Left ventricle myocardium inferior (tissue), 1 donor: ENCODE measurements at regions not wholly inside any gene's neighbourhood (a gene's known extent, or its start where the extent isn't known, plus 50 kb on each side); places are given as distances from the start of the nearest gene placed in this dataset.
A peak's percentile ranks its signal among the peaks of the same experiment; 100 is the strongest.
"Not testable (repeated sequence)": the region's sequence is repeated elsewhere in the genome, so short reads cannot be mapped to it uniquely, and the experiment has no call there.

ENCODE experiments used
- DNase-seq: peaks from one replicate; pipeline ENCODE4 v3.0.0-alpha.2; 2020
- H3K27ac ChIP-seq: fragments of 200-600 bp; replicated peaks from 2 replicates; pipeline ENCODE4 v1.8.0; 2021
- H3K27me3 ChIP-seq: fragments of 200-600 bp; 2 replicates; pipeline ENCODE4 v1.8.0; 2021; ENCODE audit warnings: low read depth
- H3K36me3 ChIP-seq: fragments of 200-600 bp; 2 replicates; pipeline ENCODE4 v1.8.0; 2021
- H3K4me1 ChIP-seq: fragments of 200-600 bp; 2 replicates; pipeline ENCODE4 v1.8.0; 2021
- H3K4me3 ChIP-seq: fragments of 200-600 bp; 2 replicates; pipeline ENCODE4 v1.8.0; 2021; ENCODE audit warnings: mild to moderate bottlenecking, moderate library complexity
- H3K9me3 ChIP-seq: fragments of 200-600 bp; replicated peaks from 2 replicates; pipeline ENCODE4 v1.8.0; 2021
- intact Hi-C: fragments of 100-400 bp; cut with micrococcal nuclease; formaldehyde crosslinking; loops from one replicate; pipeline ENCODE4 v1.11.0; 2022
- TF ChIP-seq, protein P1 (sequence below): fragments of 200-600 bp; IDR thresholded peaks from 2 replicates; pipeline ENCODE4 v1.8.0; 2021; ENCODE audit warnings: antibody characterized with exemption, mild to moderate bottlenecking, borderline replicate concordance
- donor health status: DM: no; HTN: yes; CAD: no; lungs with severe emphysema.

DNA sequence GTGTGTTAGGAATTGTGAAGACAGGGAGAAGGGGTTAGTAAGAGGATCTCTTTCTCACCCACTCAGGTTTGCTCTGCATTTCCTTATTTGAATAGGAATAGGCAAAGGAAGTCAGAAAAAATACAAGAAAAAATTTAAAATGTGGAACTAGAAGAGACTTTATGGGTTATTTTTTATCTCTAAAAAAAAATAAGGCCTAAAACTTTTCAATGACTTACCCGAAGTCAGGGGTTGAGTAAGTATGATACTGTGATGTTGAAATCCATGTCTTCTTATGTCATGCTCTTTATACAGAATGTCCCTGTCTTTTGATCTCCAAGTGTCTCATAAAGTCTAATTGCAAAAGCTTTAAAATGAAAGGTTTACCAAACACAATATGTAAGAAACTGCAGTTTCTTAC, 148.3 kb upstream of the PIK3R1 start:
- H3K9me3 ChIP-seq = peaks cover 33% of the 10 kb centered on the region
- H3K4me1 ChIP-seq = no peaks in the 10 kb centered on the region
- H3K27me3 ChIP-seq = no peaks in the 10 kb centered on the region
- TF ChIP-seq, protein P1, sequence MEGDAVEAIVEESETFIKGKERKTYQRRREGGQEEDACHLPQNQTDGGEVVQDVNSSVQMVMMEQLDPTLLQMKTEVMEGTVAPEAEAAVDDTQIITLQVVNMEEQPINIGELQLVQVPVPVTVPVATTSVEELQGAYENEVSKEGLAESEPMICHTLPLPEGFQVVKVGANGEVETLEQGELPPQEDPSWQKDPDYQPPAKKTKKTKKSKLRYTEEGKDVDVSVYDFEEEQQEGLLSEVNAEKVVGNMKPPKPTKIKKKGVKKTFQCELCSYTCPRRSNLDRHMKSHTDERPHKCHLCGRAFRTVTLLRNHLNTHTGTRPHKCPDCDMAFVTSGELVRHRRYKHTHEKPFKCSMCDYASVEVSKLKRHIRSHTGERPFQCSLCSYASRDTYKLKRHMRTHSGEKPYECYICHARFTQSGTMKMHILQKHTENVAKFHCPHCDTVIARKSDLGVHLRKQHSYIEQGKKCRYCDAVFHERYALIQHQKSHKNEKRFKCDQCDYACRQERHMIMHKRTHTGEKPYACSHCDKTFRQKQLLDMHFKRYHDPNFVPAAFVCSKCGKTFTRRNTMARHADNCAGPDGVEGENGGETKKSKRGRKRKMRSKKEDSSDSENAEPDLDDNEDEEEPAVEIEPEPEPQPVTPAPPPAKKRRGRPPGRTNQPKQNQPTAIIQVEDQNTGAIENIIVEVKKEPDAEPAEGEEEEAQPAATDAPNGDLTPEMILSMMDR = no peak
- intact Hi-C loops = no loop called here
- no peak overlapping the region for H3K4me3 ChIP-seq
- no peaks in the 10 kb centered on the region for H3K36me3 ChIP-seq
- DNase-seq = no peak
- H3K27ac ChIP-seq = peak overlapping the region; percentile 64

DNA sequence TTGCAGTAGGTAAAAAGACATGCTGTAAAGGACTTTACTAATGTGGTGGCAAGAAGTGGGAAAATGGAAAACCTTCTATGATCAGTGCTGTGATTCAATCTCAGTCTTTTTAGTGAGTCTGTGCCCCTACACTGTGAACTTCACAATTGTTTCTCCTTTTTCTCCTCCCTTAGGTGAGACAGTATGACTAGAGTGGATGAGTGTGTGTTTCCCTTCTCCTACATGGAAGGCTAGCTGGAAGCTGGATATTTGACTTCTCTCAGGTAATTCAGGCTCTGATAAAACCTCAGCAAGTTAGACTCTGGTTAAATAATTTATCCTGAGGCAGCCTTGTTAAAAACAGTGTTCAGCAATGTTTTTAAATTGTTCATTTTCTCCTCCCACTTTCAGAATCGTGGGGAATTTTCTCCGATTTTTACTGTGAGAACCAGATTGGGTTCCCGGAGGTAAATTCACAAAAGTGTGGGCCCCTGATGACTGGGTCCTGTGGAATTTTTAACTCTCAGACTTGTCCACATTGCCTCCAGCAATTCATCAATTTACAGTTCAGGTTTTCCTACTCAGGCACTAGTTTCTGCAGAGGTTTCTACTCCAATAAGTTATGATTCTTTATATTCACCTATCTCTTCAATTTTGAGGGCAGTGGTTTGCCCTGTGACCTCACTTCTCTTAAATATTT, 149.1 kb upstream of the PIK3R1 start:
- TF ChIP-seq, protein P1 = no peak
- peaks cover 42% of the 10 kb centered on the region for H3K9me3 ChIP-seq
- no peak for DNase-seq
- H3K27me3 ChIP-seq = no peaks in the 10 kb centered on the region
- no peaks in the 10 kb centered on the region for H3K4me1 ChIP-seq
- no peaks in the 10 kb centered on the region for H3K36me3 ChIP-seq
- H3K4me3 ChIP-seq = no peak overlapping the region
- intact Hi-C loops = no loop called here
- no peak overlapping the region for H3K27ac ChIP-seq

DNA sequence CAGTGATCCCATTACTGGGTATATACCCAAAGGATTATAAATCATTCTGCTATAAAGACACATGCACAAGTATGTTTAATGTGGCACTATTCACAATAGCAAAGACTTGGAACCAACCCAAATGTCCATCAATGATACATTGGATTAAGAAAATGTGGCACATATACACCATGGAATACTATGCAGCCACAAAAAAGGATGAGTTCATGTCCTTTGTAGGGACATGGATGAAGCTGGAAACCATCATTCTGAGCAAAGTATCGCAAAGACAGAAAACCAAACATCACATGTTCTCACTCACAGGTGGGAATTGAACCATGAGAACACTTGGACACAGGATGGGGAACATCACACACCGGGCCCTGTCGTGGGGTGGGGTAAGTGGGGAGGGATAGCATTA, 150.2 kb upstream of the PIK3R1 start:
- peaks cover 51% of the 10 kb centered on the region for H3K9me3 ChIP-seq
- DNase-seq, H3K27me3 ChIP-seq, H3K36me3 ChIP-seq, intact Hi-C loops, H3K27ac ChIP-seq, H3K4me1 ChIP-seq, H3K4me3 ChIP-seq: not testable (repeated sequence)

DNA sequence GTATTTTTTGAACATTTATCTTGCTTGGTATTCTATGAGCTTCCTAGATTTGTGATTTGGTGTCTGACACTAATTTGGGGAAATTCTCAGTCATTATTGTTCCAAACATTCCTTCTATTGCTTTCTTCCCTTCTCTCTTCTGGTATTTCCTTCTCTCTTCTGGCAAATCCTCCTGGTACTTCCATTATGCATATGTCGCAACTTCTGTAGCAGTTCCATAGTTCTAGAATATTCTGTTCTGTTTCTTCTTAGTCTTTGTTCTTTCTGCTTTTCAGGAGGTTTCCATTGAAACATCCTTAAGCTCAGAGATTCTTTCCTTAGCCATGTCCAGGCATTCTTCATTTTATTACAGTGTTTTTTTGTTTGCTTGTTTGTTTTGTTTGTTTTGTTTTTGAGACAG, 155.2 kb upstream of the PIK3R1 start:
- Histone ChIP-seq H3K4me3 (no peak overlapping the region), H3K27me3 (no peaks in the 10 kb centered on the region), H3K36me3 (no peaks in the 10 kb centered on the region), H3K9me3 (peaks cover 39% of the 10 kb centered on the region), H3K27ac (no peak overlapping the region), H3K4me1 (no peaks in the 10 kb centered on the region)
- TF ChIP-seq, protein P1 = no peak
- DNase-seq = no peak
- intact Hi-C loops = no loop called here

GRCh38 chr5:68057191-68057590, 158.4 kb upstream of the PIK3R1 start:
- no peak for DNase-seq
- H3K4me3 ChIP-seq = no peak overlapping the region
- intact Hi-C loops = no loop called here

DNA sequence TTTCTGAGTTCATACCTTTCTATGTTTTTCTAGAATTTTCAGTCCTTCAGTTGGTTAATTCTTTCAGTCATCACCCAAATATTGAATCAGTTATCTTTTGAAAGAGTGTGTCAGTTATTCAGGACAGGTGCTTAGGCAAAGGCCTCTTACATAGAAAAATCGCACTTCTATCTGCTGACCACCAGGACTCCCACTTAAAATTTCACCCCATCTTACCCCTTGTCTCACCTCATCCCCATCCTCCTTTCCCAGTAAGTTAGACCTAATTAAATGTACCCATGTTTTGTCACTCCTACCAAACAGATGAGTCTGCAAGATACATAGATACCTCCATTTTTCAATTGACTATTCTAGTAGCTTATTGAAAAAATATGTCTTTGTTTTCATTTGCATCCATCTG, 159.9 kb upstream of the PIK3R1 start:
- Histone ChIP-seq H3K36me3 (no peaks in the 10 kb centered on the region), H3K27me3 (no peaks in the 10 kb centered on the region), H3K9me3 (peaks cover 2% of the 10 kb centered on the region), H3K4me1 (peaks cover 12% of the 10 kb centered on the region), H3K4me3 (no peak overlapping the region), H3K27ac (no peak overlapping the region)
- TF ChIP-seq, protein P1 = no peak
- intact Hi-C loops = no loop called here
- no peak for DNase-seq

More at GRCh38 chr5:68057191-68057590, 158.4 kb upstream of the PIK3R1 start:
- peaks cover 17% of the 10 kb centered on the region for H3K9me3 ChIP-seq
- TF ChIP-seq, protein P1 = no peak
- no peaks in the 10 kb centered on the region for H3K27me3 ChIP-seq
- H3K4me1 ChIP-seq = peaks cover 12% of the 10 kb centered on the region
- no peaks in the 10 kb centered on the region for H3K36me3 ChIP-seq
- no peak overlapping the region for H3K27ac ChIP-seq
